Ovary (tissue), 7 donors: ENCODE measurements at regions not wholly inside any gene's neighbourhood (a gene's known extent, or its start where the extent isn't known, plus 50 kb on each side); places are given as distances from the start of the nearest gene placed in this dataset.
A peak's percentile ranks its signal among the peaks of the same experiment; 100 is the strongest.

Source experiments
- DNase-seq, 5 donors: peaks; one replicate each; pipeline ENCODE4 v3.0.0-alpha.2; 2019 to 2020
- H3K27ac ChIP-seq, 2 donors: fragments of 200-600 bp; one replicate each; pipeline versions ENCODE4 v1.5.1 to v1.8.0; 2019 to 2022
- H3K27me3 ChIP-seq: fragments of 200-600 bp; one replicate; pipeline ENCODE4 v1.8.0; 2022
- H3K36me3 ChIP-seq: fragments of 200-600 bp; sonication (generic); one replicate; pipeline ENCODE4 v1.5.1; 2019
- H3K4me1 ChIP-seq: one replicate; pipeline ENCODE4 v1.8.1; 2013; ENCODE audit warnings: mild to moderate bottlenecking, moderate library complexity; ENCODE audit not compliant: insufficient read depth
- H3K4me3 ChIP-seq: fragments of 200-600 bp; sonication (generic); one replicate; pipeline ENCODE4 v1.5.1; 2017
- H3K9me3 ChIP-seq, 2 donors: fragments of 200-600 bp in 1 of 2; sonication (generic) in 1 of 2; one replicate each; pipeline versions ENCODE4 v1.5.1 to v1.8.1; 2013 to 2019; ENCODE audit warnings: mild to moderate bottlenecking in 1 of 2, moderate library complexity in 1 of 2
- EP300 ChIP-seq: sonication (generic); formaldehyde crosslinking; IDR thresholded peaks from one replicate; pipeline ENCODE4 v1.6.1; 2017; ENCODE audit warnings: antibody characterized with exemption
- POLR2A ChIP-seq: fragments of 450-650 bp; IDR thresholded peaks from one replicate; pipeline ENCODE4 v1.6.1; 2017; ENCODE audit warnings: antibody characterized with exemption, mild to moderate bottlenecking, moderate library complexity
- WGBS, 3 donors: extraction: QIAGEN DNeasy Blood & Tissue Kit in 1 of 3; methylation state at CpG; one replicate each; pipeline versions ENCODE4 v1.1.5 to v1.1.7; 2013 to 2017; 5-methylcytosine and 5-hydroxymethylcytosine counted together
- intact Hi-C, 4 donors: fragments of 100-400 bp; cut with DNase I; formaldehyde crosslinking; loops; one replicate each; pipeline versions ENCODE4 v1.11.0 to v1.15.1; 2022 to 2023
- TF ChIP-seq, protein P1 (sequence below), 3 donors: fragments of 450-650 bp in 2 of 3; fragments of 200-600 bp in 1 of 3; IDR thresholded peaks; one replicate each; pipeline versions ENCODE4 v1.5.1 to v1.8.0; 2016 to 2022; ENCODE audit warnings: antibody characterized with exemption in 3 of 3, mild to moderate bottlenecking in 1 of 3
- donor health status: DM: no; HTN: no; CAD: no; lungs with moderate emphysema.
- donor health status: DM: no; HTN: no; CAD: no.
- donor health status: Bipolar disorder and iron deficiency.
- donor health status: DM: no; HTN: no; CAD: no.
- donor health status: DM: yes; HTN: yes; CAD: no.

GRCh38 chr3:101074518-101074917 lies 81.3 kb upstream of the ABI3BP start:
- no peaks in the 10 kb centered on the region for H3K27me3 ChIP-seq
- H3K4me1 ChIP-seq, result no peaks in the 10 kb centered on the region
- intact Hi-C loops, result no loop called here
- no peak overlapping the region for H3K27ac ChIP-seq
- H3K4me3 ChIP-seq, result no peak overlapping the region
- no peaks in the 10 kb centered on the region for H3K36me3 ChIP-seq
- no peaks in the 10 kb centered on the region for H3K9me3 ChIP-seq
- WGBS, 3 donors, result 92 to 99% (median 96%) methylated on average over 2 of the region's 2 CpGs
- DNase-seq, result no peak
- TF ChIP-seq EP300 (no peak), POLR2A (no peak)
- TF ChIP-seq, protein P1, sequence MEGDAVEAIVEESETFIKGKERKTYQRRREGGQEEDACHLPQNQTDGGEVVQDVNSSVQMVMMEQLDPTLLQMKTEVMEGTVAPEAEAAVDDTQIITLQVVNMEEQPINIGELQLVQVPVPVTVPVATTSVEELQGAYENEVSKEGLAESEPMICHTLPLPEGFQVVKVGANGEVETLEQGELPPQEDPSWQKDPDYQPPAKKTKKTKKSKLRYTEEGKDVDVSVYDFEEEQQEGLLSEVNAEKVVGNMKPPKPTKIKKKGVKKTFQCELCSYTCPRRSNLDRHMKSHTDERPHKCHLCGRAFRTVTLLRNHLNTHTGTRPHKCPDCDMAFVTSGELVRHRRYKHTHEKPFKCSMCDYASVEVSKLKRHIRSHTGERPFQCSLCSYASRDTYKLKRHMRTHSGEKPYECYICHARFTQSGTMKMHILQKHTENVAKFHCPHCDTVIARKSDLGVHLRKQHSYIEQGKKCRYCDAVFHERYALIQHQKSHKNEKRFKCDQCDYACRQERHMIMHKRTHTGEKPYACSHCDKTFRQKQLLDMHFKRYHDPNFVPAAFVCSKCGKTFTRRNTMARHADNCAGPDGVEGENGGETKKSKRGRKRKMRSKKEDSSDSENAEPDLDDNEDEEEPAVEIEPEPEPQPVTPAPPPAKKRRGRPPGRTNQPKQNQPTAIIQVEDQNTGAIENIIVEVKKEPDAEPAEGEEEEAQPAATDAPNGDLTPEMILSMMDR (IDR thresholded peaks at IDR 0.05), result no peak

DNA sequence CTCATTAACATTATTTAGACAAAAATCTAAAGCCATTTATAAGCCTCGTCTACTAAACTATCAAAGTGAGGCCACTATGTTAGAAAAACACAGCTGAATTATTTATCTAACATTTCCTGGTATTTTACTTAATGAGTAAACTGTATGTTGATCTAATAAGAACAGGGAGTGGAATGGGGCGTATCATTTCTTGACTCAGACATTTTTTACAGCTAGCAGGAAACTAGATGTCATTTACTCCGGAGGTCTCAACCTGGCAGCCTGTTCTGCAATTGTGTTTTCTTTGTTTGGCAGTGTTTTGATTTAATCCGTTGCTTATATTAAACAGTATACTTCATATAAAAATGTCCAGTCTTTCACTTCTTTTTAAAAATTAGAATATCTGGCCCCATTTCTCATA lies 79.1 kb upstream of the ABI3BP start:
- Histone ChIP-seq H3K36me3 (no peaks in the 10 kb centered on the region), H3K27ac (no peak overlapping the region), H3K4me3 (no peak overlapping the region), H3K27me3 (no peaks in the 10 kb centered on the region), H3K4me1 (no peaks in the 10 kb centered on the region), H3K9me3 (no peaks in the 10 kb centered on the region)
- no peak for DNase-seq
- 39 to 55% (median 51%) methylated on average over 4 of the region's 4 CpGs for WGBS, 3 donors
- TF ChIP-seq POLR2A, result no peak
- no peak for TF ChIP-seq EP300
- TF ChIP-seq, protein P1 (IDR thresholded peaks at IDR 0.05), result no peak
- intact Hi-C loops, result no loop called here

DNA sequence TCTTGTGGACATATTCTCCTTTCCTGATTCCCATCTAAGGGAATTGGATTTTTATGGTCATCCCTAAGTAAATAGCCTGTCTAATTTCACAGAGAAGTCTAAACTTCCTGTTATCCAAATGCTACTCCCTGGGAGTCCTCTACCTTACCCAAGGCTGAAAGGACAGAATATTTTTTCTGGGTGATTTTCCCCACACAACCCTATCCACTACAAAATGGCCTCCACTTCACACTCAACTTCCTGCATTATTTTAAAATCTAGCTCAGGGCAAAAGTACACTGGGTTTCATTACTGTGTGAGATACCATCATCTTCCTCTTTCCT lies 77.5 kb upstream of the ABI3BP start:
- TF ChIP-seq EP300, result no peak
- TF ChIP-seq, protein P1 (IDR thresholded peaks at IDR 0.05), result no peak
- TF ChIP-seq POLR2A, result no peak
- Histone ChIP-seq H3K9me3 (no peaks in the 10 kb centered on the region), H3K27ac (no peak overlapping the region), H3K4me1 (peaks cover 3% of the 10 kb centered on the region), H3K4me3 (no peak overlapping the region), H3K36me3 (no peaks in the 10 kb centered on the region), H3K27me3 (no peaks in the 10 kb centered on the region)
- DNase-seq, result no peak
- intact Hi-C loops, result no loop called here

DNA sequence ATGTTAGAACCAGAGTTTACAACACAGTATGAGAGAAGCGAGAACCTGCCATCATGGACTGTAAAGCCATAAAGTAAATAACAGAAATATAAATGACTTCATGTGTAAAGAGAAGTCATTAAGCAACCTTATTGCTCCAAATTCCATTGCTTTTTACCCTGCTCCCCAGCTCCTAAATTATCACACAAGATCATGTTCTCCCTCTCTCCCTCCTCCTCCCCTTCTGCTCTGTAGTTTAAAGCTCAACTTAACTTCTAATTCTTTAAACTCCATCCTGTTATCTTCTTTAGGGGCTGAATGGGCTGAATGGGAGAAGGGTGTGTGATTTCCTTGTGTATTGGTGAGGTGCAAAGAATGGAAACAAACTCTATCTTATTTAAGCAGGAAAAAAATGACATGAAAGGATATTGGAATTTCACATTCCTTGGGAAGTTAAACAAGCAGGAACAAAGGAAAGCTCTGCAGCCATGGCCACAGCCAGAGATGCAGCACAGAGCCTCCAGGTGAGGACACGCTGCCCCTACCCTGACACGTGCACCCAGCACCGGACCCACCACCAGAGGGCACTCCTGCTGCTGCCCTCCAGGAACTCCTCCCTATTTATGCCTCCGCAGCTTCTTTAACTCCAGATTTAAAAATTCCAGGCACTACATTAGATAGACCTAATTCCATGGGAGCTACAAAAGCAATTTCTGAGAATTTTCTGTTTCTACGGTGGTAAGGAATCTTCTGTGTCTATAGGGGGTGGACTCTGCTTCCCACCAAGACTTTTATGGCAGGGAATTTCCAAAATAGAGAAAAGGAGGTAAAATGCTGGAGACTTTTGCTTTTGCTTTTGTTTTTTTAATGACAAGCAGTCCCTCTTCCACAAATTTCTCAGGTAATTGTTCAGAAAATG lies 76.9 kb upstream of the ABI3BP start:
- H3K27me3 ChIP-seq, result no peaks in the 10 kb centered on the region
- peak in 1 of 5 donors; percentile 43 for DNase-seq
- TF ChIP-seq EP300 (no peak), POLR2A (no peak)
- TF ChIP-seq, protein P1 (IDR thresholded peaks at IDR 0.05), result no peak
- WGBS, 3 donors, result 75 to 78% (median 76%) methylated on average over 6 of the region's 6 CpGs
- H3K4me3 ChIP-seq, result no peak overlapping the region
- intact Hi-C loops, result no loop called here
- H3K36me3 ChIP-seq, result no peaks in the 10 kb centered on the region
- H3K27ac ChIP-seq, result no peak overlapping the region
- H3K9me3 ChIP-seq, result no peaks in the 10 kb centered on the region
- H3K4me1 ChIP-seq, result peaks cover 5% of the 10 kb centered on the region
